ENCODE measurements at regions not wholly inside any gene's neighbourhood (a gene's known extent, or its start where the extent isn't known, plus 50 kb on each side); places are given as distances from the start of the nearest gene placed in this dataset.
"Not testable (repeated sequence)": the region's sequence is repeated elsewhere in the genome, so short reads cannot be mapped to it uniquely, and the experiment has no call there.

- TF ChIP-seq CTCF (conservative IDR thresholded peaks at IDR 0.05): no peak
- no peak overlapping the region for H3K27ac ChIP-seq
Observed at GRCh38 chr17:52899235-52899634, 740.7 kb upstream of the CA10 start.

- no peak for TF ChIP-seq CTCF (conservative IDR thresholded peaks at IDR 0.05)
- H3K27ac ChIP-seq: no peak overlapping the region
Observed at GRCh38 chr17:52895272-52895671, 736.8 kb upstream of the CA10 start.

GRCh38 chr17:52892334-52892733, 733.8 kb upstream of the CA10 start:
- H3K27ac ChIP-seq: no peak overlapping the region
- TF ChIP-seq CTCF (conservative IDR thresholded peaks at IDR 0.05): no peak

GRCh38 chr17:52885882-52886281, 727.4 kb upstream of the CA10 start:
- no peak overlapping the region for H3K27ac ChIP-seq
- TF ChIP-seq CTCF (conservative IDR thresholded peaks at IDR 0.05): no peak

- not testable (repeated sequence) for H3K27ac ChIP-seq
Observed at GRCh38 chr17:52883907-52884491, 725.5 kb upstream of the CA10 start.

GRCh38 chr17:52846767-52847166, 688.3 kb upstream of the CA10 start:
- not testable (repeated sequence) for H3K27ac ChIP-seq

GRCh38 chr17:52841971-52842370, 683.5 kb upstream of the CA10 start:
- TF ChIP-seq CTCF (conservative IDR thresholded peaks at IDR 0.05): no peak
- no peak overlapping the region for H3K27ac ChIP-seq

- TF ChIP-seq CTCF (conservative IDR thresholded peaks at IDR 0.05): no peak
- H3K27ac ChIP-seq: no peak overlapping the region
Observed at GRCh38 chr17:52837492-52837891, 679.0 kb upstream of the CA10 start.

GRCh38 chr17:52831536-52831935, 673.0 kb upstream of the CA10 start:
- no peak overlapping the region for H3K27ac ChIP-seq
- TF ChIP-seq CTCF (conservative IDR thresholded peaks at IDR 0.05): no peak
